Heart right ventricle (tissue), 16 donors: ENCODE measurements at regions not wholly inside any gene's neighbourhood (a gene's known extent, or its start where the extent isn't known, plus 50 kb on each side); places are given as distances from the start of the nearest gene placed in this dataset.
"Not testable (repeated sequence)": the region's sequence is repeated elsewhere in the genome, so short reads cannot be mapped to it uniquely, and the experiment has no call there.

Experiments
- ATAC-seq, 8 donors: fragments of 200-7000 bp; cut with Tn5 transposase; one replicate each; pipeline ENCODE4 v1.9.1; 2020; ENCODE audit warnings: mild to moderate bottlenecking in 8 of 8, moderate library complexity in 8 of 8, moderate number of reproducible peaks in 1 of 8
- DNase-seq, 2 donors: peaks; one replicate each; pipeline ENCODE4 v3.0.0-alpha.2; 2020
- H3K27ac ChIP-seq, 10 donors: fragments of 200-600 bp; sonication (generic) in 2 of 10; one replicate each; pipeline versions ENCODE4 v1.5.0 to v1.8.0; 2020 to 2022; ENCODE audit warnings: mild to moderate bottlenecking in 3 of 10
- H3K27me3 ChIP-seq, 7 donors: fragments of 200-600 bp; one replicate each; pipeline ENCODE4 v1.8.0; 2021 to 2022; ENCODE audit warnings: mild to moderate bottlenecking in 2 of 7
- H3K36me3 ChIP-seq, 9 donors: fragments of 200-600 bp; sonication (generic) in 1 of 9; one replicate each; pipeline versions ENCODE4 v1.5.0 to v1.8.0; 2020 to 2022; ENCODE audit warnings: mild to moderate bottlenecking in 2 of 9
- H3K4me1 ChIP-seq, 9 donors: fragments of 200-600 bp; sonication (generic) in 1 of 9; one replicate each; pipeline versions ENCODE4 v1.5.0 to v1.8.0; 2020 to 2022; ENCODE audit warnings: mild to moderate bottlenecking in 4 of 9
- H3K4me3 ChIP-seq, 10 donors: fragments of 200-600 bp; sonication (generic) in 2 of 10; one replicate each; pipeline versions ENCODE4 v1.5.0 to v1.8.0; 2020 to 2022; ENCODE audit warnings: mild to moderate bottlenecking in 7 of 10, moderate library complexity in 2 of 10
- H3K9me3 ChIP-seq, 11 donors: fragments of 200-600 bp in 10 of 11; sonication (generic) in 2 of 11; one replicate each; pipeline versions ENCODE4 v1.5.0 to v1.8.0; 2013 to 2022; ENCODE audit warnings: mild to moderate bottlenecking in 2 of 11, control low read depth in 1 of 11, moderate library complexity in 1 of 11
- WGBS, 2 donors: extraction: QIAGEN DNeasy Blood & Tissue Kit; methylation state at CpG; one replicate each; pipeline ENCODE4 v1.1.7; 2013; ENCODE audit warnings: inconsistent platforms in 1 of 2; 5-methylcytosine and 5-hydroxymethylcytosine counted together
- intact Hi-C, 10 donors: fragments of 100-400 bp; cut with DNase I; formaldehyde crosslinking; loops; one replicate each; pipeline versions ENCODE4 v1.11.1 to v1.14.2; 2022
- TF ChIP-seq, protein P1 (sequence below), 9 donors: fragments of 200-600 bp; sonication (generic) in 2 of 9; IDR thresholded peaks; one replicate each; pipeline versions ENCODE4 v1.5.0 to v1.8.0; 2021 to 2022; ENCODE audit warnings: antibody characterized with exemption in 9 of 9, mild to moderate bottlenecking in 5 of 9, moderate library complexity in 1 of 9
- donor health status: Arrhythmogenic right ventricular cardiomyopathy.
- donor health status: ischemic (EF 13 %, LVEDD 7.1; RV severe dilation, severe dysfunction).
- donor health status: healthy with polysubstance abuse.
- donor health status: DM: no; HTN: yes; CAD: no.
- donor health status: DM: no; HTN: no; CAD: no.
- donor health status: ischemic (EF 25% LVEDD 6.9; RV normal size, moderate dysfunction).
- donor health status: ischemic (EF 25% LVEDD 5.7; RV mildly dilated, moderate dysfunction).
- donor health status: healthy.
- donor health status: DM: yes; HTN: yes; CAD: no.
- donor health status: Ischemic cardiomyopathy.
- donor health status: ischemic (EF 35%, LVEDD 5.7; RV mildly dilated, moderate dysfunction).
- donor health status: nonischemic (EF 11% LVEDD 7.7; RV severe dilation, severe dysfunction).
- donor health status: DM: yes; HTN: yes; CAD: no.
- donor health status: PGD.
- donor health status: ischemic (EF 29% LVEDD 5.4; RV normal size, mild dysfunction).
- donor health status: nonischemic (EF 23%, LVEDD 6.1; RV moderate dilation, normal function).

DNA sequence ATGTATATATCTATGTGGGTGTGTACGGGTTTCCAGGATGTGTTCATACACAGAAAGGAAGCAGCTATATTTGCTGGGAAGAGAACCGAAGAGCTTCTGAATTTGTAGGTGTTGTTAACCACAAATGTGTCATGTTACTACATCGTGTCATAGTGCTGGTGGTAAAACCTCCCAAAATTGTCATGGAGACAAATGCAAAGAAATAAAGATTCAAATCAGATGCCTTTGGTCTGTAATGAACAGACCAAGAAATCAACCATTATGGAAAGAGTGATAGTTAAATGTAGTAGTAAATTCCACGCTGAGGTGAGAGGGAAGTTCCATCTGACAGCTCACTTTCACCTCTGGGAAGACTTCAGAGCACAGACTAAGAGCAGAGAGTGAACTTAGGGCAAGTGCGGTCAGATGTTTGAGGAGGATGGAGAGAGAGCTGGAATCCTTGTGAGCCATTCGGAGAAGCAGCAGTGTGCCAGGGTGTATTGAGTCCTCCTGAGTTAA, 487.5 kb downstream of the TMEM121 start:
- intact Hi-C loops = no loop called here
- ATAC-seq (no peak), DNase-seq (no peak)
- H3K4me1 ChIP-seq = no peaks in the 10 kb centered on the region
- H3K4me3 ChIP-seq = no peak overlapping the region
- no peaks in the 10 kb centered on the region for H3K9me3 ChIP-seq
- peaks cover 0 to 54% (median 32%) of the 10 kb centered on the region in 7 donors for H3K27me3 ChIP-seq
- 59 to 64% methylated on average over 6 of the region's 6 CpGs for WGBS, 2 donors
- H3K36me3 ChIP-seq = no peaks in the 10 kb centered on the region
- no peak overlapping the region for H3K27ac ChIP-seq
- TF ChIP-seq, protein P1, sequence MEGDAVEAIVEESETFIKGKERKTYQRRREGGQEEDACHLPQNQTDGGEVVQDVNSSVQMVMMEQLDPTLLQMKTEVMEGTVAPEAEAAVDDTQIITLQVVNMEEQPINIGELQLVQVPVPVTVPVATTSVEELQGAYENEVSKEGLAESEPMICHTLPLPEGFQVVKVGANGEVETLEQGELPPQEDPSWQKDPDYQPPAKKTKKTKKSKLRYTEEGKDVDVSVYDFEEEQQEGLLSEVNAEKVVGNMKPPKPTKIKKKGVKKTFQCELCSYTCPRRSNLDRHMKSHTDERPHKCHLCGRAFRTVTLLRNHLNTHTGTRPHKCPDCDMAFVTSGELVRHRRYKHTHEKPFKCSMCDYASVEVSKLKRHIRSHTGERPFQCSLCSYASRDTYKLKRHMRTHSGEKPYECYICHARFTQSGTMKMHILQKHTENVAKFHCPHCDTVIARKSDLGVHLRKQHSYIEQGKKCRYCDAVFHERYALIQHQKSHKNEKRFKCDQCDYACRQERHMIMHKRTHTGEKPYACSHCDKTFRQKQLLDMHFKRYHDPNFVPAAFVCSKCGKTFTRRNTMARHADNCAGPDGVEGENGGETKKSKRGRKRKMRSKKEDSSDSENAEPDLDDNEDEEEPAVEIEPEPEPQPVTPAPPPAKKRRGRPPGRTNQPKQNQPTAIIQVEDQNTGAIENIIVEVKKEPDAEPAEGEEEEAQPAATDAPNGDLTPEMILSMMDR (IDR thresholded peaks at IDR 0.05) = no peak

DNA sequence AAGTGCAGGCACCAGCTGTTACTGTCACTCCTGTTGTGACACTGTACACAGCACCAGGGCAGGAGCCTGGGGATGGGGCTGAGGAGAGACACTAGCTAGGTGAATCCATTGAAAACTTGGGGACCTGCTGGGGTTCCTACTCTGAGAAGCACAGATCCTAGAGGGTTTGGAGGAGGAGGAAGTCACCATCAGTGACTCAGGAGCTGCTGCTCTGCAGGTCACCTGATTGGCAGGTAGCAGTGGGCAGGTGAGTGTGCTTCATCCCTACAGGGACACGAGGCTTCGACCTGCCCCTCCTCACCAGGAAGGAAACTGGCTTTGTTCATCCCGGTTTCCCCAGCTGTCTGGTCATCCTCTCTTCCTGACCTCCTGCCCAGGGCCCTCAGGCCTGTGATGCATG, 491.6 kb downstream of the TMEM121 start:
- DNase-seq, H3K4me1 ChIP-seq, H3K4me3 ChIP-seq, intact Hi-C loops, H3K9me3 ChIP-seq, H3K27ac ChIP-seq, H3K36me3 ChIP-seq, ATAC-seq: not testable (repeated sequence)
- peaks cover 0 to 43% (median 14%) of the 10 kb centered on the region in 7 donors for H3K27me3 ChIP-seq
- WGBS, 2 donors = 53 to 57% methylated on average over 3 of the region's 3 CpGs

DNA sequence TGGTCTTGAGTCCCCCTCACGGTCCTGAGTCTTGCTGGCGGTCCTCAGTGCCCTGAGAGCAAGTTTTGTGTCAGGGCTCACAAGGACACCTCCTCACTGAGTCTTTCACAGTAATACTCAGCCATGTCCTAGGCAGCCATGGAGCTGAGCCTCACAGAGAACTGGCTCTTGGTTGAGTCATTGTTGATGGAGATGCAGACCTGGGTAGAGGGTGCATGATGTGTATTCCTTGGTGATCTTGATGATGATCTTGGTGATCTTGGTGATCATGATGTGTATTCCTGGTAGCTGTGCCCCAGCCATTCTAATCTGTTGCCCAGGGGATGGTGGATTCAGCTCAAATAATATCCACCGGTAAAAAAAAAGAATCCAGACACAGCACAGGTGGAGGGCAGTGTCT, 495.4 kb downstream of the TMEM121 start:
- no peak overlapping the region for H3K27ac ChIP-seq
- H3K9me3 ChIP-seq = peaks cover 0 to 7% (median 0%) of the 10 kb centered on the region in 11 donors
- ATAC-seq (no peak), DNase-seq (no peak)
- H3K27me3 ChIP-seq = peaks cover 0 to 45% (median 0%) of the 10 kb centered on the region in 7 donors
- TF ChIP-seq, protein P1 (IDR thresholded peaks at IDR 0.05) = no peak
- 57 to 72% methylated on average over 3 of the region's 3 CpGs for WGBS, 2 donors
- no peaks in the 10 kb centered on the region for H3K4me1 ChIP-seq
- intact Hi-C loops = no loop called here
- no peaks in the 10 kb centered on the region for H3K36me3 ChIP-seq
- no peak overlapping the region for H3K4me3 ChIP-seq

DNA sequence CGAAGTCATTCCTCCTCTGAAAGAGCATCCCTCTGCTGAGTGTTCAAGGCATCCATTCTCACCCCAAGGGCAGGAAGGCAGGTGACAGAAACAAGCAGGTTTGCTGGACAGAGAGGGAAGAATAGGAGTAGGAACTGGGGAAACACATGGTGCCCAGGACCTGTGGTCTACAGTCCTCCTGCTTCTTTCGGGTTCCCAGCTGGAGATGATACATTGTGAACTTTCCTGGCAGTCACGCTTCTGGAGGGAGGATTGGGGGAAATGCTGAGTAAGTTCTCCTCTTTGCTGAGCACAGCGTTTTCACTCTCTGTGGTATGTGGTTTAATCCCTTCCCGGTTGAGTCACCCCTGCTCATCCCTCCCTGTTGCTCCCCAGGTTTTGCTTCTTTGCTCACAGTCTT, 496.3 kb downstream of the TMEM121 start:
- peaks cover 0 to 53% (median 0%) of the 10 kb centered on the region in 7 donors for H3K27me3 ChIP-seq
- H3K36me3 ChIP-seq, DNase-seq, ATAC-seq, H3K4me1 ChIP-seq, H3K4me3 ChIP-seq, H3K9me3 ChIP-seq, intact Hi-C loops, H3K27ac ChIP-seq: not testable (repeated sequence)
- 41 to 44% methylated on average over 5 of the region's 5 CpGs for WGBS, 2 donors

DNA sequence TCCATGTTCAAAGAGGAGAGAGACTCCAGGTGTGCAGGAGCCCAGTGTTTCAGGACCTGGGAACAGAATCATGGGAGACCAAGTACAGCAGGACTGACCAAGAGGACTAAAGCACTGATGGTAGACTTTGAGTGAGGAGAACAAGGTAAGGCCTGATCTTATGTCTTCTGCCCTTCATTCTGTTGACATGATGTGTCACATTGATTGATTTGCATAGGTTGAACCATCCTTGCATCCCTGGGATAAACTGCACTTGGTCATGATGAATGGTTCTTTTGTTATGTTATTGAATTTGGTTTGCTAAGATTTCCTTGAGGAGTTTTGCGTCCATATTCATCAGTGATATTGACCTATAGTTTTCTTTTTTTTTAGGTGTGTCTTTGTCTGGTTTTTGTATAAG, 497.0 kb downstream of the TMEM121 start:
- intact Hi-C loops = no loop called here
- no peak overlapping the region for H3K4me3 ChIP-seq
- no peak overlapping the region for H3K27ac ChIP-seq
- TF ChIP-seq, protein P1 (IDR thresholded peaks at IDR 0.05) = no peak
- no peak for DNase-seq
- no peak for ATAC-seq
- 71 to 72% methylated on average over 1 of the region's 1 CpG for WGBS, 2 donors
- H3K27me3 ChIP-seq = peaks cover 0 to 50% (median 3%) of the 10 kb centered on the region in 7 donors
- H3K36me3 ChIP-seq = no peaks in the 10 kb centered on the region
- peaks cover 0 to 7% (median 0%) of the 10 kb centered on the region in 11 donors for H3K9me3 ChIP-seq
- H3K4me1 ChIP-seq = no peaks in the 10 kb centered on the region
